Activated CD8-positive, alpha-beta memory T cell treated with anti-CD3 and anti-CD28 coated beads, Interleukin-2, amount 50 U/mL, for 48 hours (primary cell): ENCODE measurements at regions not wholly inside any gene's neighbourhood (a gene's known extent, or its start where the extent isn't known, plus 50 kb on each side); places are given as distances from the start of the nearest gene placed in this dataset.
"Not testable (repeated sequence)": the region's sequence is repeated elsewhere in the genome, so short reads cannot be mapped to it uniquely, and the experiment has no call there.

Experiments used
- DNase-seq: peaks from one replicate; pipeline ENCODE4 v3.0.0-alpha.2; 2020

DNA sequence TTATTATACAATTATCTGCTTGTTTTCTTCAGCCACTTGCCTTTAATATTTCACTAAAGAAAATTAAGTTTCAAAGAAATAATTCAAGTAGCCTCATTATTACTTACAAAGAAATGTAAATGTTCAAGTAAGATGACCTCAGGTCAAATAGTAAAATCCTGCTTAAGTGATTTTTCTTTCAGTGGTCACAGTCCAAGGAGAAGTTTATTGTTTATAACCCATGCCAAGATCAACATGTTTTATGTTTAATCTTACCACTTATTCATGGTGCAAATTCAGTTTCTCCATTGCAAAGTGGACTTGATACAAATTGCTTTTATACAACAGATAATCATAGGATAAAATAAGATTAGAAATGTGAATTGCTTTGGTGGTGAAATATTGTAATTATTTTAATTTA lies 370.2 kb upstream of the FLRT2 start:
- no peak for DNase-seq

DNA sequence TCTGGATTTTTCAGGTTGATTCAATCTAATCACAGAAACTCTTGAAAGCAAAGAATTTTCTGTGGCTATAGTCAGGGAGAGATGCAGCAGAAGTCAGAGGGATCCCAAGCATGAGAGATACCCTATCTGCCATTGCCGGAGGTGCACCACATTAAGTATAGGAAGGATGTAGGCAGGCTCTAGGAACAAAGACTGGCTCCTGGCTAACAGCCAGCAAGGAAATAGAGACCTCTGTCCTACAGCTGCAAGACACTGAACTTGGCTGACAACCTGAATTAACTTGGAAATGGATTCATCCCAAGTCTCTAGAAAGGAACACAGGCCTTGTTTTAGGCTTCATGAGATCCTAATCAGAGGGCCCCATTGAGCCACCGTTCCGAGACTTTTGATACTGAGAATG lies 364.9 kb upstream of the FLRT2 start:
- DNase-seq = no peak

GRCh38 chr14:85169381-85169780 lies 360.6 kb upstream of the FLRT2 start:
- DNase-seq = no peak

DNA sequence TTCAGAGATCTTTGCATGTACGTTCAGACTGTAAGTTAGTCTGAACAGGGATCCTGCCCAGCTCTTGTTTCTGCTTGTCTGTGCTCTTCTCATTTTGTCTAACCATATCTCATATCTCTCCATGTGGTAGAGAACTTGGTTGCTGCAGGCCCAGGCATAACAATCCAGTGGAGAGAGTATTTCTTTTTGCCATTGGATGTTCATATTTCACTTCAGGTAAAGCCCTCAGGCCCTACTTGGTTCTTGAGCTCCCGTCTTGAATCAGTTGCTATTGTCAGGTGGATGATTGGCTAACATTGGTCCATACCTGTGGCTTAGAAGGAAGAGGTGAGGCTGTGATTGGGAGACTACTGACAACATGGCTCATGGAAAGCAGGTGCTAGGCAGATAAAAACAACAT lies 357.7 kb upstream of the FLRT2 start:
- no peak for DNase-seq

DNA sequence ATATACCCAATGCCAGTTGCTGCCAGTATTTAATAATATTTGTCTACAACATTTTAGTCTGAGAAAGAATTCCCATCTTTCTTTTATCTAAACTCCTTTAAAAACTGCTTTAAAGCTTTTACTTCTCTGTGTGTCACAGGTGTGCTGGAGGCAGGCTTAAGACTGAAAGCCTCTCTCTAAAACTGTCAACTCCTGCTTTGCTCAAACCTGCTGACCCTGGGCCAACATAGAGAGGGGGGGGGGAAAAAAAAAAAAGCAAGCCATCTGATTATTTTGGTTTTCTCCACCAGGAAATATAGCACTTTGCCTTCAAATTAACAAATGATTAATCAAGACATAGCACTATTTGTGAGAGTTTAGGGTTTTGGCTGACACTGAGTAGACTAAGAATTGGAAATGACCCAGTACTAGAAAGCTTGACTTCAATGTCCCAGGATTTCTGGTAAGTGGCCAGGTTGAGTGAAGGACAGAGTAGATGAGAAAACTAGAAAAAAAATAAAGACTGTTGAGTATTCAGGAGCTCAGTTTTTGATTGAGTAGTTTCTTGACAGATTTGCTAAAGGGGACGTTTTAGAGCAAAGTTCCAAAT lies 357.0 kb upstream of the FLRT2 start:
- DNase-seq = no peak

DNA sequence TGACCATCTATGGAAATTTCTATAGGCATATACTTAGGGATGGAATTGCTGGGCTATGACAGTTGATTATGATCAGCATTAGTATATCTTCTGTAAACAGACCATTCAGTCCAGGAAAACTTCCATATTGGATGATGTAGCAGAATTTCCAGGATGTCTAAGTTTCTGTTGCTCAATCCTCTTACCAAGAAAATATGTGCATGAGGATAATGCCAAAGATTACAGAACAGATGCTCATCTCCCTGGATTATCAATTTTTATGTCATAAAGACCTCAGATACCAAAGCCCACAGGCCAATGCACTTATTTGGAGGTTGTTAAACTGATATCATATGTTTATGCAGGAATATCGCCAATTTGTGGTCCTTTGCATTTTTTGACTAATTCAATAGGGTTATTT lies 354.4 kb upstream of the FLRT2 start:
- DNase-seq = no peak

DNA sequence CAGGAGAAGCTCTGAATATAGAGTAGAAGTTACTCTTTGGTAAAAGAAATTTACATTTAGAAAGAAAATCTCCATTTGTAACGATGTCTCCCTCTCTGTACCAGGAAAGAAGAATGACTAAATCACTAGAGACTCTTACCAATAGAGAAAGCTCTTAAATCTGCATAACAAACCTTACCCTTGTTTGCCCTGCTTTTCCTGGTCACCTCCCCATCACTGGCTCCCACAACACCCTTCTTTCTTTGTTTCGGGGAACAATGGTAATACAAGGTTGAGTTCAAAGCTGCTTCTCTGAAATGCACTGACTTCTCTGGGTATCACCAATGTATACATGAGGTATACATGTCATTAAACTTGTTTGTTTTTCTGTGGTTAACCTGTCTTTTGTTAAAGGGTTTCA lies 351.1 kb upstream of the FLRT2 start:
- DNase-seq = no peak

GRCh38 chr14:85180876-85181275 lies 349.1 kb upstream of the FLRT2 start:
- no peak for DNase-seq

GRCh38 chr14:85182282-85182681 lies 347.7 kb upstream of the FLRT2 start:
- DNase-seq = no peak

GRCh38 chr14:85186082-85186481 lies 343.9 kb upstream of the FLRT2 start:
- DNase-seq = no peak

DNA sequence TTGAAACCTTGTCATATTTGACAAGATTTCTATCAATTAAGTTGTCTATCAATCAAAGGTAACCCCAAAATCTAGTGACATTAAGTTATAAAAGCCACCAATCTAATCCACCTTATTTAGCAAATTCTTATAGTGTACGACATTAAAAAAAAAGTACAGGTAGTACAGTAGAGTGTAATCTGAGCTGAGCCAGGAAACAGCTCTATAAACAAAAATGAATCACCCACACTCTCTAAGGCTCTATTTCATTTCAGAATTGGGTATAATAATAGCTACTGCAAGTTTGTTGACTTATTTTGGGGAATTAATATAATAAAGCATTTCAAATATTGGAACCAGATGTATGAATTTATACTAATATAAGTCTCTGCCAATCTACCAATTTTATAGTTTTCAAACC lies 342.4 kb upstream of the FLRT2 start:
- no peak for DNase-seq

DNA sequence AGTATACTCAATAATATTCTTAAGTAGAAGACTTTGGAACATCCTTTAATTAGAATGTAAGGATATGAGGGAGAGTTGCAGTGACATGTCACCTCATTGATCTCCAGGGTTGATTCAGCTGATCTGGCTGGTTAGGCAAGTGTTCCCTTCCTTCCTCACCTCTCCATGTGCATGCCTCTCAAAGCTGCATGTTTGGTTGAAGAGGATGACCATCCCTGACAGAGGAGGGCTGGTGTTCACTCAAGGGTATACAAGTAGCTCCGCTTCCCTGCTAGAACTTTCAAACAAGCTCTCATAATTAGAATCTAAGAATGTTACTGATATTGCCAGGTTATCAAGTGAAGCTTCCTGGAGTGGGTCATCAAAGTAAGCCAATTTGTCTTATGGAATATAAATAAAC lies 341.1 kb upstream of the FLRT2 start:
- no peak for DNase-seq

DNA sequence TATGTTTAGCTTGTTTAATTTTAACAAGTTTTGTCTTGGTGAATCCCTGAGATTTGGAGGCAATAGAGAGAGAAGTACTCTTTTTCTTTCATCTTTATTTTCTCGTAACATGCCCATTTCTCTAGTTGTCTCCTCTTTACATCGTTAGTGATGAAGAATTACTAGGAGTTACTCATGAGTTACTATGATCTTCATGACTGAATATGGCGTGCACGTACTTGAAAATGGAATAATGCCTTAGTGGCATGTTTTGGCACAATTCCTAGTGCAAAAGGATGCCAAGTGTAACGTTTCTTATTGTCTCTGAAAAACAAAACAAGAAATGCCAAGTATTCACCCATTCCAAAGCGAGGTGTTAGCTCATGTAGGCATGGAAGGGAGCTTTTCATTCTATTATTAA lies 340.7 kb upstream of the FLRT2 start:
- DNase-seq = not testable (repeated sequence)

GRCh38 chr14:85190251-85190650 lies 339.7 kb upstream of the FLRT2 start:
- no peak for DNase-seq

GRCh38 chr14:85191986-85192385 lies 338.0 kb upstream of the FLRT2 start:
- DNase-seq = no peak

GRCh38 chr14:85195872-85196477 lies 334.0 kb upstream of the FLRT2 start:
- DNase-seq = no peak

GRCh38 chr14:85198001-85198400 lies 331.9 kb upstream of the FLRT2 start:
- DNase-seq = no peak

DNA sequence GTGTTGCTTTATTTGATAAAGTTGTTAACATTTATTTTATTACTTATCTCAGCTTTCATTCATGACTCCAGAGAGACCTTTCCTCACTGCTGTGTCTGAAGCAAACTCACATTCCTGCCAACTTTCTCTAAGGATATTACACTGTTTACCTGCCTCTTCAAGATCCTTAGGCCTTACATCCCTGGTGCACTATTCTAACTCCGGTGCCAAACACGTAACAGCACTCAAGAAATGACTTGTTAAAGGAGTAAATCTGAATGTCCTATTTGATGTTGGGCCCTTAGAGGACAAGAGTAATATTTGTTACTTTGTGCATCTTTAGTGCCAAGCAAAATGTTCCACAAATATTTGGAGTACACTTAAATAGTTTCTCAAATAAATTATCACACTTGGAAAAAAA lies 324.1 kb upstream of the FLRT2 start:
- no peak for DNase-seq

DNA sequence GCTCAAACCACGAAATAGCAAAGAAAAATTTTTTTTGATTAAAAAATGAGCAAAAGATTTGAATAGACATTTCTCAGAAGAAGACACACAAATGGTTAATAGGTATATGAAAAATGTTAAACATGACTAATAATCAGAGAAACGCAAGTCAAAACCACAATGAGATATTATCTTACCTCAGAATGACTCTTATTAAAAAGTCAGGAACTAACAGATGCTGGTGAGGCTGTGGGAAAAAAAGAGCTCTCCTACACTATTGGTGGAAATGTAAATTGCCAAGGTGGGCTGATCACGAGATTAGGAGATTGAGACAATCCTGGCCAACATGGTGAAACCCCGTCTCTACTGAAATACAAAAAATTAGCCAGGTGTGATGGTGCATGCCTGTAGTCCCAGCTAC lies 315.5 kb upstream of the FLRT2 start:
- no peak for DNase-seq

DNA sequence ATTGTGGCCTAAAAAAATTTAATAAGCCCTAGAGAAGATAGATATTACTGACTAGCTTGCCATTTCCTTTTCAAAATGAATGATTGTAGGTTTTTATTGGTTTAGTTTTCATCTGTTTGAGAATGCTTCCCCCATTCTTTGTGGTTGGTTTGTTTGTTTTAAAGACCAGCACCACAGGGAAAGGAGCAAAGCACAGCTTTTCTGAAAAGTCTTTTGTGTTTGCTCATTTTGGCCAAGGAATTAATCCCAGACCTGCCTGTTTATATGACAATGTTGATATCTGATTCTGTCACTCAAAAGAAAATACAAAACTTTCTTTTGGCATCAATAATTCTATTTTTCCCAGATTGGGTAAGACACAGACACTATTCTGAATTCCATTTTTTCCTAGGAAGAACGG lies 312.5 kb upstream of the FLRT2 start:
- no peak for DNase-seq

DNA sequence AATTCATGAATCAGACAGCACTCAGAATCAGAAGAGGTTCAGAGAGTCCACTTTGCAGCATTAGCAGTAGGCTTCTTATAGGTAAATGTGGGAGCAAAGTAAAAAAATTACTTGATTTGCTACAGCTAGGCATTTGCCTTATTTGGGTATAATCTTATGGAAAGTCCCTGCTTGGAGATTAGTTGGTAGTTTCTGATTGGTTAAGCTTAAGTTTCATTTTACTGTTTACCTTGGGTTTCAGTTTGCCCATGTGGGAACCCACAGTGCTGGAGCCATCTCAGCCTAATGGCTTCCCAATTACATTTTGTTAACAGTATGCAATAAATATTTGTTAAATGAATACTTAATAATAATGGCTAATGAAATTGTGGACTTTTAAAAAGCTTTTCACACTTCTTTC lies 311.0 kb upstream of the FLRT2 start:
- DNase-seq = no peak

DNA sequence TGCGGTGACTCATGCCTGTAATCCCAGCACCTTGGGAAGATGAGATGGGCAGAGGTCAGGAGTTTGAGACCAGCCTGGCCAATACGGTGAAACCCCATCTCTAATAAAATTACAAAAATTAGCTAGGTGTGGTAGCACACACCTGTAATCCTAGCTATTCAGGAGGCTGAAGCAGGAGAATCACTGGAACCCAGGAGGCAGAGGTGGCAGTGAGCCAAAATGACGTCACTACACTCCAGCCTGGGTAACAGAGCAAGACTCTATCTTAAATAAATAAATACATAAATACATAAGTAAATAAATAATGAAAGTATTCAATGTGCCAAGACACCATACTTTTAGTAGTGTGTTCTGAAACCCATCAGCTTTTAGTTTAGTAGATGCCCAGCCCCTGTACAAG lies 308.1 kb upstream of the FLRT2 start:
- no peak for DNase-seq

GRCh38 chr14:85222341-85222740 lies 307.6 kb upstream of the FLRT2 start:
- DNase-seq = no peak

- no peak for DNase-seq
Measured at GRCh38 chr14:85223667-85224066, 306.3 kb upstream of the FLRT2 start.

- no peak for DNase-seq
Measured at GRCh38 chr14:85224241-85224640, 305.7 kb upstream of the FLRT2 start.

DNA sequence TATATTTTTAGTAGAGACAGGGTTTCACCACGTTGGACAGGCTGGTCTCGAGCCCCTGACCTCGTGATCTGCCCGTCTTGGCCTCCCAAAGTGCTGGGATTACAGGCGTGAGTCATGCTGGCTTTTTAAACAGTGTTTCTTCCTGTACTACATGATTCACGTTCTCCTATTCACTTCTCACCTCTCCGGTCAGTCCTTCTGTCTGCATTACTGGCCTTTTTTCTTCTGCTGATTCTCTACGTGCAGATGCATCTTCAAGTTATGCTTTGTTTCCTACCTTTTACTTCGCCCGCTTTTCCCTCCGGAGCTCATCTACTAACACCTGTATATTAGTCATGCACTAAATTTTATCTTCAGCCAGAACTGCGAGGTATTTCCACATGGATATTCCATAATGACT lies 296.2 kb upstream of the FLRT2 start:
- DNase-seq = no peak
